ENCODE measurements at regions not wholly inside any gene's neighbourhood (a gene's known extent, or its start where the extent isn't known, plus 50 kb on each side); places are given as distances from the start of the nearest gene placed in this dataset.

- TF ChIP-seq CTCF (IDR thresholded peaks at IDR 0.05) (no peak), EZH2 (IDR thresholded peaks at IDR 0.05; ENCODE audit: borderline replicate concordance, insufficient read depth, low read depth, low read length, poor library complexity, severe bottlenecking) (no peak)
Measured at GRCh38 chr10:61272781-61273180, 180.4 kb downstream of the TMEM26 start.

GRCh38 chr10:61271127-61271780 is 181.9 kb downstream of the TMEM26 start:
- WGBS (ENCODE audit: insufficient coverage) = no CpG with 5 or more reads among the region's 3 CpGs
- no peak overlapping the region for H3K9ac ChIP-seq (ENCODE audit: low read length)

More at GRCh38 chr10:61272781-61273180, 180.4 kb downstream of the TMEM26 start:
- Histone ChIP-seq H3K27me3 (replicated peaks in 1 of 4; ENCODE audit: control extremely low read depth in 1 of 4, control insufficient read depth in 3 of 4, insufficient read depth in 4 of 4, low read length in 3 of 4) (peaks cover 0 to 3% (median 1%) of the 10 kb centered on the region in 4 experiments), H3K4me3 (ENCODE audit: control extremely low read depth in 1 of 5, extremely low read depth in 1 of 5, insufficient read depth in 1 of 5, low read depth in 2 of 5, low read length in 4 of 5) (no peak overlapping the region), H3K9me3 (ENCODE audit: control extremely low read depth in 1 of 3, control insufficient read depth in 2 of 3, insufficient read depth in 1 of 3, low read length in 2 of 3) (no peaks in the 10 kb centered on the region), H3K9ac (ENCODE audit: low read length) (no peak overlapping the region), H3K36me3 (replicated peaks in 1 of 2; ENCODE audit: control extremely low read depth in 1 of 2, control insufficient read depth in 1 of 2, extremely low read depth in 1 of 2, insufficient read depth in 2 of 2, low read length in 1 of 2) (no peaks in the 10 kb centered on the region), H3K79me2 (ENCODE audit: control insufficient read depth, insufficient read depth, low read length) (no peaks in the 10 kb centered on the region), H3K4me2 (replicated peaks; ENCODE audit: low read depth, low read length, poor library complexity, severe bottlenecking) (no peak overlapping the region), H2AFZ (ENCODE audit: insufficient read depth, low read depth, low read length, poor library complexity, severe bottlenecking) (no peak overlapping the region), H3K27ac (ENCODE audit: low read length in 2 of 2) (no peak overlapping the region), H4K20me1 (ENCODE audit: control insufficient read depth, insufficient read depth, low read length, poor library complexity, severe bottlenecking) (no peaks in the 10 kb centered on the region), H3K4me1 (ENCODE audit: control insufficient read depth in 2 of 2, insufficient read depth in 2 of 2, low read length in 2 of 2) (no peaks in the 10 kb centered on the region)
- ATAC-seq (ENCODE audit: low read depth) (no peak), DNase-seq (no peak)
- CTCF ChIA-PET = interaction anchor here (1.2 kb wide), 1 partner anchor 132 kb away, joined by 5 read pairs; no protein-coding TSS in a partner anchor
- H3K4me3 Mint-ChIP-seq = no peak overlapping the region
- peaks cover 21% of the 10 kb centered on the region for H3K27me3 Mint-ChIP-seq
- POLR2A ChIA-PET = no interaction called here
- H3K9me3 Mint-ChIP-seq (ENCODE audit: insufficient read depth) = no peaks in the 10 kb centered on the region
- H3K4me1 Mint-ChIP-seq = no peaks in the 10 kb centered on the region
- H3K27ac Mint-ChIP-seq = no peak overlapping the region
- intact Hi-C loops (cut with micrococcal nuclease) = no loop called here

More at GRCh38 chr10:61271127-61271780, 181.9 kb downstream of the TMEM26 start:
- Histone ChIP-seq H3K27me3 (replicated peaks in 1 of 4; ENCODE audit: control extremely low read depth in 1 of 4, control insufficient read depth in 3 of 4, insufficient read depth in 4 of 4, low read length in 3 of 4) (peaks cover 0 to 5% (median 3%) of the 10 kb centered on the region in 4 experiments), H3K9me3 (ENCODE audit: control extremely low read depth in 1 of 3, control insufficient read depth in 2 of 3, insufficient read depth in 1 of 3, low read length in 2 of 3) (no peaks in the 10 kb centered on the region), H3K79me2 (ENCODE audit: control insufficient read depth, insufficient read depth, low read length) (no peaks in the 10 kb centered on the region), H3K4me1 (ENCODE audit: control insufficient read depth in 2 of 2, insufficient read depth in 2 of 2, low read length in 2 of 2) (no peaks in the 10 kb centered on the region), H4K20me1 (ENCODE audit: control insufficient read depth, insufficient read depth, low read length, poor library complexity, severe bottlenecking) (no peaks in the 10 kb centered on the region), H3K4me2 (replicated peaks; ENCODE audit: low read depth, low read length, poor library complexity, severe bottlenecking) (no peak overlapping the region), H3K36me3 (replicated peaks in 1 of 2; ENCODE audit: control extremely low read depth in 1 of 2, control insufficient read depth in 1 of 2, extremely low read depth in 1 of 2, insufficient read depth in 2 of 2, low read length in 1 of 2) (no peaks in the 10 kb centered on the region), H3K27ac (ENCODE audit: low read length in 2 of 2) (no peak overlapping the region), H3K4me3 (ENCODE audit: control extremely low read depth in 1 of 5, extremely low read depth in 1 of 5, insufficient read depth in 1 of 5, low read depth in 2 of 5, low read length in 4 of 5) (no peak overlapping the region), H2AFZ (ENCODE audit: insufficient read depth, low read depth, low read length, poor library complexity, severe bottlenecking) (no peak overlapping the region)
- Mint-ChIP-seq H3K4me1 (no peaks in the 10 kb centered on the region), H3K4me3 (no peak overlapping the region), H3K9me3 (ENCODE audit: insufficient read depth) (no peaks in the 10 kb centered on the region), H3K27ac (no peak overlapping the region), H3K27me3 (peaks cover 28% of the 10 kb centered on the region)
- ATAC-seq (ENCODE audit: low read depth) = no peak
- no peak for TF ChIP-seq CTCF (IDR thresholded peaks at IDR 0.05)
- TF ChIP-seq EZH2 (IDR thresholded peaks at IDR 0.05; ENCODE audit: borderline replicate concordance, insufficient read depth, low read depth, low read length, poor library complexity, severe bottlenecking) = no peak
- ChIA-PET POLR2A (interaction anchor here (0.5 kb wide), 1 partner anchor 1396 kb away, joined by 3 read pairs; no protein-coding TSS in a partner anchor), CTCF (no interaction called here)
- no peak for DNase-seq
- intact Hi-C loops (cut with micrococcal nuclease) = no loop called here

Measured in B cell (primary cell).